NCI-H1417 (cell line): ENCODE measurements at regions not wholly inside any gene's neighbourhood (a gene's known extent, or its start where the extent isn't known, plus 50 kb on each side); places are given as distances from the start of the nearest gene placed in this dataset.

Source experiments
- DNase-seq, 3 experiments: peaks; one replicate each; lab custom pipeline; 2025; lab: John Stamatoyannopoulos, UW

GRCh38 chr12:86697916-86698640 is 441.9 kb upstream of the MGAT4C start:
- DNase-seq, result no peak

- no peak for DNase-seq
Measured at GRCh38 chr12:86683568-86684304, 427.5 kb upstream of the MGAT4C start.

- DNase-seq, result no peak
Measured at GRCh38 chr12:86681060-86681459, 424.9 kb upstream of the MGAT4C start.

- no peak for DNase-seq
Measured at GRCh38 chr12:86675197-86675596, 419.0 kb upstream of the MGAT4C start.

GRCh38 chr12:86670986-86671385 is 414.8 kb upstream of the MGAT4C start:
- DNase-seq, result no peak

GRCh38 chr12:86669010-86669409 is 412.8 kb upstream of the MGAT4C start:
- DNase-seq, result no peak

- no peak for DNase-seq
Measured at GRCh38 chr12:86666316-86666715, 410.1 kb upstream of the MGAT4C start.

GRCh38 chr12:86663716-86664115 is 407.5 kb upstream of the MGAT4C start:
- DNase-seq, result peak in 1 of 3 experiments; percentile 47

GRCh38 chr12:86663173-86663572 is 407.0 kb upstream of the MGAT4C start:
- no peak for DNase-seq

GRCh38 chr12:86662464-86662863 is 406.3 kb upstream of the MGAT4C start:
- DNase-seq, result no peak

- peak in 1 of 3 experiments; percentile 30 for DNase-seq
Measured at GRCh38 chr12:86660488-86661147, 404.4 kb upstream of the MGAT4C start.

- DNase-seq, result no peak
Measured at GRCh38 chr12:86659985-86660384, 403.8 kb upstream of the MGAT4C start.

- peak in 1 of 3 experiments; percentile 11 for DNase-seq
Measured at GRCh38 chr12:86658303-86658702, 402.1 kb upstream of the MGAT4C start.

- DNase-seq, result no peak
Measured at GRCh38 chr12:86647800-86648199, 391.6 kb upstream of the MGAT4C start.

- DNase-seq, result no peak
Measured at GRCh38 chr12:86634456-86635410, 378.5 kb upstream of the MGAT4C start.

GRCh38 chr12:86627001-86627400 is 370.8 kb upstream of the MGAT4C start:
- no peak for DNase-seq

GRCh38 chr12:86623267-86623666 is 367.1 kb upstream of the MGAT4C start:
- DNase-seq, result no peak

GRCh38 chr12:86621957-86622356 is 365.8 kb upstream of the MGAT4C start:
- DNase-seq, result no peak

- DNase-seq, result peak in 1 of 3 experiments; percentile 59
Measured at GRCh38 chr12:86613311-86613710, 357.1 kb upstream of the MGAT4C start.

GRCh38 chr12:86608638-86609037 is 352.4 kb upstream of the MGAT4C start:
- DNase-seq, result no peak

GRCh38 chr12:86601550-86602308 is 345.5 kb upstream of the MGAT4C start:
- no peak for DNase-seq
